G401 (cell line): ENCODE measurements at regions not wholly inside any gene's neighbourhood (a gene's known extent, or its start where the extent isn't known, plus 50 kb on each side); places are given as distances from the start of the nearest gene placed in this dataset.

Experiments used
- DNase-seq: peaks from one replicate; pipeline ENCODE4 v3.0.0-alpha.2; 2015; ENCODE audit warnings: low spot score
- in situ Hi-C: cut with HindIII; loops from 2 replicates; pipeline ENCODE4 v1.10.0; 2016; ENCODE audit warnings: low sequenced_read_pairs, mixed read lengths

- DNase-seq: no peak
- in situ Hi-C loops: no loop called here
Observed at GRCh38 chr7:115883629-115884028, 146.9 kb downstream of the TFEC start.

GRCh38 chr7:115881476-115881875 is 149.1 kb downstream of the TFEC start:
- in situ Hi-C loops: no loop called here
- no peak for DNase-seq

- no peak for DNase-seq
- in situ Hi-C loops: no loop called here
Observed at GRCh38 chr7:115879171-115879570, 151.4 kb downstream of the TFEC start.

GRCh38 chr7:115869801-115870200 is 160.8 kb downstream of the TFEC start:
- in situ Hi-C loops: no loop called here
- no peak for DNase-seq

- in situ Hi-C loops: no loop called here
- DNase-seq: no peak
Observed at GRCh38 chr7:115869190-115869589, 161.4 kb downstream of the TFEC start.

- in situ Hi-C loops: no loop called here
- DNase-seq: no peak
Observed at GRCh38 chr7:115868369-115868768, 162.2 kb downstream of the TFEC start.

- no peak for DNase-seq
- in situ Hi-C loops: no loop called here
Observed at GRCh38 chr7:115864082-115864481, 166.5 kb downstream of the TFEC start.

- peak; percentile 11 for DNase-seq
- in situ Hi-C loops: no loop called here
Observed at GRCh38 chr7:115851291-115851690, 179.3 kb downstream of the TFEC start.

- no peak for DNase-seq
- in situ Hi-C loops: no loop called here
Observed at GRCh38 chr7:115850774-115851173, 179.8 kb downstream of the TFEC start.

GRCh38 chr7:115844857-115845256 is 185.7 kb downstream of the TFEC start:
- no peak for DNase-seq
- in situ Hi-C loops: no loop called here

GRCh38 chr7:115840702-115841101 is 189.9 kb downstream of the TFEC start:
- in situ Hi-C loops: no loop called here

GRCh38 chr7:115838829-115839228 is 191.7 kb downstream of the TFEC start:
- DNase-seq: no peak
- in situ Hi-C loops: no loop called here

More at GRCh38 chr7:115840702-115841101, 189.9 kb downstream of the TFEC start:
- no peak for DNase-seq

- DNase-seq: no peak
- in situ Hi-C loops: no loop called here
Observed at GRCh38 chr7:115831371-115831770, 199.2 kb downstream of the TFEC start.

- DNase-seq: no peak
- in situ Hi-C loops: no loop called here
Observed at GRCh38 chr7:115827305-115828045, 203.1 kb downstream of the TFEC start.

- in situ Hi-C loops: no loop called here
- DNase-seq: no peak
Observed at GRCh38 chr7:115825456-115826115, 205.0 kb downstream of the TFEC start.

GRCh38 chr7:115822801-115823200 is 207.8 kb downstream of the TFEC start:
- in situ Hi-C loops: no loop called here

GRCh38 chr7:115822380-115822779 is 208.2 kb downstream of the TFEC start:
- in situ Hi-C loops: no loop called here
- no peak for DNase-seq

More at GRCh38 chr7:115822801-115823200, 207.8 kb downstream of the TFEC start:
- no peak for DNase-seq

GRCh38 chr7:115816318-115816974 is 214.1 kb downstream of the TFEC start:
- no peak for DNase-seq
- in situ Hi-C loops: no loop called here

GRCh38 chr7:115812794-115813193 is 217.8 kb downstream of the TFEC start:
- DNase-seq: no peak
- in situ Hi-C loops: no loop called here

- DNase-seq: no peak
- in situ Hi-C loops: no loop called here
Observed at GRCh38 chr7:115805458-115805857, 225.1 kb downstream of the TFEC start.
